Lower lobe of right lung (tissue), 2 donors: ENCODE measurements at regions not wholly inside any gene's neighbourhood (a gene's known extent, or its start where the extent isn't known, plus 50 kb on each side); places are given as distances from the start of the nearest gene placed in this dataset.

Experiments used
- ATAC-seq, 2 donors: fragments of 200-7000 bp; cut with Tn5 transposase; one replicate each; pipeline ENCODE4 v1.9.1; 2020 to 2022; ENCODE audit warnings: mild to moderate bottlenecking in 2 of 2, moderate library complexity in 2 of 2
- DNase-seq: peaks from one replicate; pipeline ENCODE4 v3.0.0-alpha.2; 2020
- H3K27ac ChIP-seq: fragments of 200-600 bp; one replicate; pipeline ENCODE4 v1.8.0; 2022
- H3K27me3 ChIP-seq: fragments of 200-600 bp; one replicate; pipeline ENCODE4 v1.8.0; 2022; ENCODE audit warnings: low read depth
- H3K36me3 ChIP-seq: fragments of 200-600 bp; one replicate; pipeline ENCODE4 v1.8.0; 2022; ENCODE audit warnings: mild to moderate bottlenecking
- H3K4me1 ChIP-seq: fragments of 200-600 bp; one replicate; pipeline ENCODE4 v1.8.0; 2022
- H3K4me3 ChIP-seq: fragments of 200-600 bp; one replicate; pipeline ENCODE4 v1.8.0; 2022; ENCODE audit warnings: mild to moderate bottlenecking
- H3K9me3 ChIP-seq: fragments of 200-600 bp; one replicate; pipeline ENCODE4 v1.8.0; 2022
- intact Hi-C: fragments of 100-400 bp; cut with DNase I; formaldehyde crosslinking; loops from one replicate; pipeline ENCODE4 v1.11.0; 2022
- TF ChIP-seq, protein P1 (sequence below): fragments of 200-600 bp; IDR thresholded peaks from one replicate; pipeline ENCODE4 v1.8.0; 2022; ENCODE audit warnings: antibody characterized with exemption, mild to moderate bottlenecking
- donor health status: DM: no; HTN: yes; CAD: no; lungs with severe emphysema.

DNA sequence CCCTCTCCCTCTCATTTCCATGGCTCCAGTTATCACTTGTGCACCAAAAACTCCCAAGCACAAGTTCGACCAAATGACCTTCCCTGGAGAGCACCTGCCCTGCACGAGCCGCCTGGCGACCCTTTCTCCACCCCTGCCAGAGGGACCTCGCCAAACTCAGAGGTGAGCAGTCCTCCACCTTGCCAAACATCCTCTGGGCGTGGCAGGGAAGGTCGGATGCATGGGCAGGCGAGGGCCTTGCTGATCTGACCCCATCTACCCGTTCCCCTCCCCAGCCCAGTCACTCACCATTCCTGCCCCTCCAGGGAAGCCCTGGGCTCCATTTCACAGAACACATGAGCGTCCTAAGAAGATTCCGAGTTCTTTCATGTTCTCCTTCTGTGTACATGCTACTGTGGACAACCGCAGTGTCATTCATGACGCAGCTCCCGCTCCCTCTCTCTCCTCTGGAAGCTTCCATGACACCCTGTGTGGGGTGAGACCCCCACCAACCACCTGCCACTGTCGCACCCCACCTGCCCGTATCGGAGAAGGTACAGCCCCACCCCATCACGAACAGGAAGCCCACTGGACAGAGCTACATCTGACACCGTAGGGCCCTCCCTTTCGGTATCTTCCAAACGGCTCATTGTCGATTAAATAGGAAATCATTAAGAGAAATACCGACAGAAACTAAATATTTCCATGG lies 104.3 kb downstream of the DACT2 start:
- H3K36me3 ChIP-seq: no peaks in the 10 kb centered on the region
- H3K27me3 ChIP-seq: no peaks in the 10 kb centered on the region
- DNase-seq (no peak), ATAC-seq (no peak)
- intact Hi-C loops: no loop called here
- H3K4me1 ChIP-seq: no peaks in the 10 kb centered on the region
- H3K9me3 ChIP-seq: no peaks in the 10 kb centered on the region
- H3K27ac ChIP-seq: no peak overlapping the region
- no peak overlapping the region for H3K4me3 ChIP-seq
- TF ChIP-seq, protein P1, sequence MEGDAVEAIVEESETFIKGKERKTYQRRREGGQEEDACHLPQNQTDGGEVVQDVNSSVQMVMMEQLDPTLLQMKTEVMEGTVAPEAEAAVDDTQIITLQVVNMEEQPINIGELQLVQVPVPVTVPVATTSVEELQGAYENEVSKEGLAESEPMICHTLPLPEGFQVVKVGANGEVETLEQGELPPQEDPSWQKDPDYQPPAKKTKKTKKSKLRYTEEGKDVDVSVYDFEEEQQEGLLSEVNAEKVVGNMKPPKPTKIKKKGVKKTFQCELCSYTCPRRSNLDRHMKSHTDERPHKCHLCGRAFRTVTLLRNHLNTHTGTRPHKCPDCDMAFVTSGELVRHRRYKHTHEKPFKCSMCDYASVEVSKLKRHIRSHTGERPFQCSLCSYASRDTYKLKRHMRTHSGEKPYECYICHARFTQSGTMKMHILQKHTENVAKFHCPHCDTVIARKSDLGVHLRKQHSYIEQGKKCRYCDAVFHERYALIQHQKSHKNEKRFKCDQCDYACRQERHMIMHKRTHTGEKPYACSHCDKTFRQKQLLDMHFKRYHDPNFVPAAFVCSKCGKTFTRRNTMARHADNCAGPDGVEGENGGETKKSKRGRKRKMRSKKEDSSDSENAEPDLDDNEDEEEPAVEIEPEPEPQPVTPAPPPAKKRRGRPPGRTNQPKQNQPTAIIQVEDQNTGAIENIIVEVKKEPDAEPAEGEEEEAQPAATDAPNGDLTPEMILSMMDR: no peak

DNA sequence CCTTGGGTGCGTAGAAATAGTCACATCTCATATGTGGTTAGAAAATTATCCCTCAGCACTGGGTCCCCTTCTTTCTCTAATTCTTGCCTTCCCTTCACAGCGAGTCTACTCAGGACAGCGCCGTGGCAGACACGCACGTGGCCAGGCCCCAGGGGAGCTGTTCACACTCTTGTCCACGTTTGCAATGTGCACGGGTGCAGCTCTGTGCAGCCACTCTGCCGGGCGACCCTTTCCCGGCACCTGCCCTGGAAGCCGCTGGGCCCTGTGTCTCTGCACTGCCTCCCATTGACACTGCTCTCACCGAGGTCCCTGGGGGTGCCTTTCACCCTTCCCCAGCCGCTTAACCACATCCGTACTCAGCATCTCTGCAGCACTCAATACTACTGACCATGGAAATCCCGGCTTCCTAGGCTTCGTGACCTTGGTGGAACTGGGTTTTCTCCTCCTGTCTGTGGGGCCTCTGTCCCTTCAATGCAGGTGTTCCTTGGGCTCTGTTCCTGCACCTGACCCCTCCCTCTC lies 104.9 kb downstream of the DACT2 start:
- ATAC-seq (no peak), DNase-seq (no peak)
- TF ChIP-seq, protein P1: no peak
- no peaks in the 10 kb centered on the region for H3K4me1 ChIP-seq
- H3K4me3 ChIP-seq: no peak overlapping the region
- intact Hi-C loops: no loop called here
- no peaks in the 10 kb centered on the region for H3K9me3 ChIP-seq
- H3K27me3 ChIP-seq: no peaks in the 10 kb centered on the region
- H3K36me3 ChIP-seq: no peaks in the 10 kb centered on the region
- no peak overlapping the region for H3K27ac ChIP-seq

DNA sequence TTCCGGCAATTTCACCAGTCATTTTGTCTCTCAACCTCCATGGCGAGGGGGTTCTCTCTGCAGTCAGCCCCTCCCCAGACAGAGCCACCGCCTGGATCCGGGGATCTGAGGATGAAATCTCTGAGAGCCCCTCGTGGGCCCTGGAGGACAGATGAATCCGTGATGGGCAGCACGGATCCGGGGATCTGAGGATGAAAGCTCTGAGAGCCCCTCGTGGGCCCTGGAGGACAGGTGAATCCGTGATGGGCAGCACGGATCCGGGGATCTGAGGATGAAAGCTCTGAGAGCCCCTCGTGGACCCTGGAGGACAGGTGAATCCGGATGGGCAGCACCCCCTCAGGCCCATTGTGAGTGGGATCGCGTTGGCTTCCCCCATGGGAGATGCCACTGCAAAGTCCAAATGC lies 106.5 kb downstream of the DACT2 start:
- H3K9me3 ChIP-seq: no peaks in the 10 kb centered on the region
- intact Hi-C loops: no loop called here
- ATAC-seq (no peak), DNase-seq (no peak)
- no peaks in the 10 kb centered on the region for H3K36me3 ChIP-seq
- H3K27me3 ChIP-seq: no peaks in the 10 kb centered on the region
- TF ChIP-seq, protein P1: no peak
- no peak overlapping the region for H3K27ac ChIP-seq
- H3K4me3 ChIP-seq: no peak overlapping the region
- H3K4me1 ChIP-seq: no peaks in the 10 kb centered on the region

DNA sequence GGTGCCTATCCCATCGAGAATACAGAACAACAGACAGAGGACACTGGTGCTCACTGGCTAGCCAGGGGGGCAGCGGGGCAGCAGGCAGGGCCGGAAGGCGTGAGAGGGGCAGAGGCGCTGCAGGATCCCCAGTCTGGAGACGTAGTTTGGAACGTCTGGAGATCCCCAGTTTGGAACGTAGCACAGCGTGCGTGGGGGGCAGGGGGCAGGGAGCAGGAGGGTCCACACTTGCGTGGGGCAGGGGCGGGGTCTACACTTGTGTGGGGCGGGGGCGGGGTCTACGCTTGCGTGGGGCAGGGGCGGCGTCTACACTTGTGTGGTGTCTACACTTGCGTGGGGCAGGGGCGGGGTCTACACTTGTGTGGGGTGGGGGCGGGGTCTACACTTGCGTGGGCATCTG lies 107.2 kb downstream of the DACT2 start:
- no peak overlapping the region for H3K4me3 ChIP-seq
- intact Hi-C loops: no loop called here
- no peaks in the 10 kb centered on the region for H3K9me3 ChIP-seq
- H3K4me1 ChIP-seq: no peaks in the 10 kb centered on the region
- no peaks in the 10 kb centered on the region for H3K27me3 ChIP-seq
- H3K36me3 ChIP-seq: no peaks in the 10 kb centered on the region
- no peak overlapping the region for H3K27ac ChIP-seq
- no peak for DNase-seq
- ATAC-seq: no peak
- TF ChIP-seq, protein P1: no peak

GRCh38 chr6:168211681-168212080 lies 107.9 kb downstream of the DACT2 start:
- Histone ChIP-seq H3K4me1 (no peaks in the 10 kb centered on the region), H3K9me3 (no peaks in the 10 kb centered on the region), H3K4me3 (no peak overlapping the region), H3K36me3 (no peaks in the 10 kb centered on the region), H3K27me3 (no peaks in the 10 kb centered on the region), H3K27ac (no peak overlapping the region)
- DNase-seq: no peak
- no peak for ATAC-seq
- intact Hi-C loops: no loop called here
- TF ChIP-seq, protein P1: no peak
